ENCODE measurements at regions not wholly inside any gene's neighbourhood (a gene's known extent, or its start where the extent isn't known, plus 50 kb on each side); places are given as distances from the start of the nearest gene placed in this dataset.

DNA sequence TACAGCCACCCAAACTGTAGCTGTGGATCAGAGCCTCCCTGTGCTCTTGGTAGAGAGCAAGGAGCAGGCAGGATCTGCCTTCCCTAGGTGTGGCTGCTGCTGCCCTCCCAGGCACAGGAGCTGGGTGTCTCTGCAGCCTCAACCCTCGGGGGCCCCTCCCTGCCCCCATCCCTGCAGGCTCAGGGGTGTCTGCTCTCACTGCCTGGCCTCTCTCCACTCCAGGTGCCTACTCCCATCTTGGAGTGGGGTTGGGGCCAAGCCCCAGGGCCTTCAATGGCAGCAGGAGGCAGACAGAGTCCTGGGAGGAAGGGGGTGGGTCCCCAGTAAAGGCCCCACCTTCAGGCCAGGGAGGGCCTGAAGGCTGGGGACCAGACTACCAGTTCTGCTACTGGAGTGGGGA lies 189.7 kb upstream of the OSR1 start:
- Histone ChIP-seq H3K36me3 (no peaks in the 10 kb centered on the region), H3K4me1 (no peaks in the 10 kb centered on the region), H3K9me3 (no peaks in the 10 kb centered on the region), H3K27me3 (no peaks in the 10 kb centered on the region), H3K4me3 (no peak overlapping the region), H3K27ac (no peak overlapping the region)
- WGBS, 2 donors = no CpG with 5 or more reads among the region's 1 CpG
- TF ChIP-seq, protein P1, sequence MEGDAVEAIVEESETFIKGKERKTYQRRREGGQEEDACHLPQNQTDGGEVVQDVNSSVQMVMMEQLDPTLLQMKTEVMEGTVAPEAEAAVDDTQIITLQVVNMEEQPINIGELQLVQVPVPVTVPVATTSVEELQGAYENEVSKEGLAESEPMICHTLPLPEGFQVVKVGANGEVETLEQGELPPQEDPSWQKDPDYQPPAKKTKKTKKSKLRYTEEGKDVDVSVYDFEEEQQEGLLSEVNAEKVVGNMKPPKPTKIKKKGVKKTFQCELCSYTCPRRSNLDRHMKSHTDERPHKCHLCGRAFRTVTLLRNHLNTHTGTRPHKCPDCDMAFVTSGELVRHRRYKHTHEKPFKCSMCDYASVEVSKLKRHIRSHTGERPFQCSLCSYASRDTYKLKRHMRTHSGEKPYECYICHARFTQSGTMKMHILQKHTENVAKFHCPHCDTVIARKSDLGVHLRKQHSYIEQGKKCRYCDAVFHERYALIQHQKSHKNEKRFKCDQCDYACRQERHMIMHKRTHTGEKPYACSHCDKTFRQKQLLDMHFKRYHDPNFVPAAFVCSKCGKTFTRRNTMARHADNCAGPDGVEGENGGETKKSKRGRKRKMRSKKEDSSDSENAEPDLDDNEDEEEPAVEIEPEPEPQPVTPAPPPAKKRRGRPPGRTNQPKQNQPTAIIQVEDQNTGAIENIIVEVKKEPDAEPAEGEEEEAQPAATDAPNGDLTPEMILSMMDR (IDR thresholded peaks at IDR 0.05) = no peak
- TF ChIP-seq POLR2A (IDR thresholded peaks at IDR 0.05) = no peak
- intact Hi-C loops (cut with DNase I) = no loop called here
- DNase-seq = no peak

- Histone ChIP-seq H3K9me3 (no peaks in the 10 kb centered on the region), H3K27me3 (no peaks in the 10 kb centered on the region), H3K36me3 (no peaks in the 10 kb centered on the region), H3K27ac (no peak overlapping the region), H3K4me3 (no peak overlapping the region), H3K4me1 (no peaks in the 10 kb centered on the region)
- intact Hi-C loops (cut with DNase I) = no loop called here
- no peak for DNase-seq
- TF ChIP-seq, protein P1 (IDR thresholded peaks at IDR 0.05) = no peak
- no peak for TF ChIP-seq POLR2A (IDR thresholded peaks at IDR 0.05)
Observed at GRCh38 chr2:19547321-19547720, 188.9 kb upstream of the OSR1 start.

GRCh38 chr2:19545507-19545906 lies 187.1 kb upstream of the OSR1 start:
- no peaks in the 10 kb centered on the region for H3K27me3 ChIP-seq
- 54 to 67% methylated on average over 4 of the region's 4 CpGs for WGBS, 2 donors
- peaks cover 0 to 9% (median 0%) of the 10 kb centered on the region in 3 donors for H3K4me1 ChIP-seq
- no peaks in the 10 kb centered on the region for H3K36me3 ChIP-seq
- intact Hi-C loops (cut with DNase I) = no loop called here
- no peak for DNase-seq
- H3K9me3 ChIP-seq = no peaks in the 10 kb centered on the region
- no peak overlapping the region for H3K27ac ChIP-seq
- TF ChIP-seq, protein P1 (IDR thresholded peaks at IDR 0.05) = no peak
- no peak for TF ChIP-seq POLR2A (IDR thresholded peaks at IDR 0.05)
- H3K4me3 ChIP-seq = no peak overlapping the region

DNA sequence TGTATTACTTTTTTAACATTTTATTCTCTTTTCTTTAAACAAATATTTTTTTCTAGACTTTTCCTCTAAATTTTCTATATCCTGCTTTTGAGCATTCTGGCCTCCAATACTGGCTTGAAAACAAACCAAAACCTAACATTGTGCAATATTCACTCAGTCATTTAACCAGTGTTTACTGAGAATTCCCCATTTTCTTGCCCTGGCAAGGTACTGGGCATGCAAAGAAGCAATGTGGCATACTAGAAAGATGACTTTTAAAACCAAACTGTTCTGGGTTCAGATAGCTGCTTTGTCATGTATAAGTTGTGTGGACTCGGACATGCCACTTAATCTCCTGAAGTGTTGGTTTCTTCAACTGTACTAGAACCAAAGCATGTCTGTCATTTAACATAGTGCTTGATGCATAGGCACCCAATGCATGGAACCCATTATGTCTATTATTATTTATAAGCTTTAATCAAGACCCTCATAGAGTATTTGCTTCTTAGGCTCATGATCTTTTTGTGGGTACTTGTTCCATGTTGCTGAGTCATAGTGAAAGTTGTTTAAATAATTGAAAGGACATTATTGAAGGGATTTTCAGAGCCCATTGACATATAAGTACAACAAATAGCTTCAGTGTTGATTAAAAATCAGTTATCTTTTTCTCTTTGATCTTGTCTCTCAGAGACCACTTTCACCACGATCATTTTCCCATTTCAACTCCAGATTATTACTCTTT lies 185.4 kb upstream of the OSR1 start:
- peaks cover 0 to 16% (median 0%) of the 10 kb centered on the region in 3 donors for H3K4me1 ChIP-seq
- no peak for DNase-seq
- TF ChIP-seq POLR2A (IDR thresholded peaks at IDR 0.05) = no peak
- TF ChIP-seq, protein P1 (IDR thresholded peaks at IDR 0.05) = no peak
- no peaks in the 10 kb centered on the region for H3K36me3 ChIP-seq
- no peaks in the 10 kb centered on the region for H3K27me3 ChIP-seq
- H3K27ac ChIP-seq = no peak overlapping the region
- H3K9me3 ChIP-seq = no peaks in the 10 kb centered on the region
- WGBS, 2 donors = 51 to 63% methylated on average over 2 of the region's 2 CpGs
- intact Hi-C loops (cut with DNase I) = no loop called here
- no peak overlapping the region for H3K4me3 ChIP-seq

GRCh38 chr2:19542796-19543662 lies 184.6 kb upstream of the OSR1 start:
- no peak for TF ChIP-seq POLR2A (IDR thresholded peaks at IDR 0.05)
- TF ChIP-seq, protein P1 (IDR thresholded peaks at IDR 0.05) = no peak
- 65 to 77% methylated on average over 8 of the region's 8 CpGs for WGBS, 2 donors

More at GRCh38 chr2:19542796-19543662, 184.6 kb upstream of the OSR1 start:
- intact Hi-C loops (cut with DNase I) = no loop called here
- DNase-seq = no peak
- Histone ChIP-seq H3K27ac (no peak overlapping the region), H3K9me3 (no peaks in the 10 kb centered on the region), H3K4me3 (no peak overlapping the region), H3K4me1 (peaks cover 0 to 23% (median 0%) of the 10 kb centered on the region in 3 donors), H3K27me3 (no peaks in the 10 kb centered on the region), H3K36me3 (no peaks in the 10 kb centered on the region)

All from esophagus squamous epithelium (tissue), 5 donors.